HFFc6 (cell line): ENCODE measurements at regions not wholly inside any gene's neighbourhood (a gene's known extent, or its start where the extent isn't known, plus 50 kb on each side); places are given as distances from the start of the nearest gene placed in this dataset.

Experiments used
- DNase-seq: peaks from one replicate; pipeline ENCODE4 v3.0.0-alpha.2; 2018
- H3K27ac Mint-ChIP-seq: 2 replicates; pipeline ENCODE4 v1.8.0; 2020; ENCODE audit warnings: mild to moderate bottlenecking, mixed read lengths
- H3K27me3 Mint-ChIP-seq: 2 replicates; pipeline ENCODE4 v1.8.0; 2021; ENCODE audit warnings: mild to moderate bottlenecking, moderate library complexity, mixed read lengths; ENCODE audit not compliant: insufficient read depth
- H3K36me3 Mint-ChIP-seq: 2 replicates; pipeline ENCODE4 v1.8.0; 2021; ENCODE audit warnings: low read depth, mixed read lengths
- H3K4me1 Mint-ChIP-seq: 2 replicates; pipeline ENCODE4 v1.8.0; 2020; ENCODE audit warnings: low read depth, mixed read lengths
- H3K4me3 Mint-ChIP-seq: 2 replicates; pipeline ENCODE4 v1.8.0; 2020; ENCODE audit warnings: mild to moderate bottlenecking, moderate library complexity, mixed read lengths
- H3K9me3 Mint-ChIP-seq: 2 replicates; pipeline ENCODE4 v1.8.0; 2020; ENCODE audit warnings: mild to moderate bottlenecking, mixed read lengths
- TF ChIP-seq, protein P1 (sequence below): fragments of 200-600 bp; sonication (generic); IDR thresholded peaks from 2 replicates; pipeline ENCODE4 v1.5.0; 2021; ENCODE audit warnings: antibody characterized with exemption, mild to moderate bottlenecking

DNA sequence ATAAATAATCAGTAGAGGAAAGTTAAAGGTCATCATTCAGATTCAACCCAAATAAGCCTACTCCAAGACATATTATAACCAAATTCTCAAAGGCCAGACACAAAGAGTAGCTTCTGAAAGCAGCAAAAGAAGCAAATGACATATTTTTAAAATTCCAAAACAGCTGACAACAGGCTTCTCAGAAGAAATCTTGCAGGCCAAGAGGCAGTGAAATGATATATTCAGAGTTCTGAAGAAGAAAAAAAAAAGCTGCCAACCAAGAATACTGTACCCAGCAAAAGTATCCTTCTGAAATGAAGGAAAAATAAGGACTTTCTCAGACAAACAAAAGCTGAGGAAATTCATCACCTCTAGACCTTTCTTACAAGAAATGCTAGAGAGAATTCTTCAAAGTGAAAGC lies 787.1 kb upstream of the TENM4 start:
- Mint-ChIP-seq H3K27ac (no peak overlapping the region), H3K9me3 (peaks cover 24% of the 10 kb centered on the region), H3K36me3 (peaks cover 10% of the 10 kb centered on the region; the same call in 1 of the 2 replicates), H3K4me3 (no peak overlapping the region), H3K4me1 (no peaks in the 10 kb centered on the region), H3K27me3 (no peaks in the 10 kb centered on the region; the same call in 1 of the 2 replicates)
- no peak for DNase-seq
- TF ChIP-seq, protein P1, sequence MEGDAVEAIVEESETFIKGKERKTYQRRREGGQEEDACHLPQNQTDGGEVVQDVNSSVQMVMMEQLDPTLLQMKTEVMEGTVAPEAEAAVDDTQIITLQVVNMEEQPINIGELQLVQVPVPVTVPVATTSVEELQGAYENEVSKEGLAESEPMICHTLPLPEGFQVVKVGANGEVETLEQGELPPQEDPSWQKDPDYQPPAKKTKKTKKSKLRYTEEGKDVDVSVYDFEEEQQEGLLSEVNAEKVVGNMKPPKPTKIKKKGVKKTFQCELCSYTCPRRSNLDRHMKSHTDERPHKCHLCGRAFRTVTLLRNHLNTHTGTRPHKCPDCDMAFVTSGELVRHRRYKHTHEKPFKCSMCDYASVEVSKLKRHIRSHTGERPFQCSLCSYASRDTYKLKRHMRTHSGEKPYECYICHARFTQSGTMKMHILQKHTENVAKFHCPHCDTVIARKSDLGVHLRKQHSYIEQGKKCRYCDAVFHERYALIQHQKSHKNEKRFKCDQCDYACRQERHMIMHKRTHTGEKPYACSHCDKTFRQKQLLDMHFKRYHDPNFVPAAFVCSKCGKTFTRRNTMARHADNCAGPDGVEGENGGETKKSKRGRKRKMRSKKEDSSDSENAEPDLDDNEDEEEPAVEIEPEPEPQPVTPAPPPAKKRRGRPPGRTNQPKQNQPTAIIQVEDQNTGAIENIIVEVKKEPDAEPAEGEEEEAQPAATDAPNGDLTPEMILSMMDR: no peak

DNA sequence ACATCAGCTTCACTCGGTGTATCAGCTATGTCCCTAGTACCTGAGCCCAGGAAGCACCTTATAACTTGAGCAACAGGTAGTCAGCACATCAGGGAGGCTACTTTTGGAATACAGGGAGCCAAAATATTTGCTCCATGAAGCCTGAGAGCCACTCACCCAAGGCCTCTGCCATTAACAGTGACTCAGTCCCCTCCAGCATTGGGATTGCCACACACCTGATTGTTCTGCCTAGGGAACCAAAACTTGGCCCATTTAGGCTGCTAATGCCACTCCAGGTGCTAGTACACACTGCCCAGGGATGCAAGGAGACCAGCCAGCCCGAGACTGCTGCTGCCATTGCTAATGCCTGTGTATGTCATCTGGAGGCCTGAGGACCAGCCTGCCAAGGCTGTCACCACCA lies 773.6 kb upstream of the TENM4 start:
- TF ChIP-seq, protein P1: no peak
- Mint-ChIP-seq H3K36me3 (no peaks in the 10 kb centered on the region), H3K4me1 (no peaks in the 10 kb centered on the region), H3K4me3 (no peak overlapping the region), H3K9me3 (peaks cover 13% of the 10 kb centered on the region), H3K27ac (no peak overlapping the region), H3K27me3 (no peaks in the 10 kb centered on the region; the same call in 1 of the 2 replicates)
- DNase-seq: no peak

DNA sequence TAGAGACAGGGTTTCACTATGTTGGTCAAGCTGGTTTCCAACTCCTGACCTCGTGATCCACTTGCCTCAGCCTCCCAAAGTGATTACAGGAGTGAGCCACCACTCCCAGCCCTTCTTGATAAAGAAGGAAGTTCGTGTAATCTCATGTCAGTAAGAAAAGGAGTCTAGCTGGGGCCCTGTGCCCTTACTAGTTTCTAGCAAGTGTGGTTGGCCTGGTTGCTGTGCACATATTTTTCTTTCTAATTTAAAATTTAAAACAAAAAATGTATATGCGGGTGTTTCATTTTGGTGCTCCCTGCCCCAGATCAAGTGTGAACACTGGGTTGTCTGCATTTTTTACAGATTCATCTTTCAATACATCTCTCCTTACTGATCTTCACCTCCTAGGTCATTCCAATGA lies 770.8 kb upstream of the TENM4 start:
- H3K9me3 Mint-ChIP-seq: peaks cover 11% of the 10 kb centered on the region
- H3K4me1 Mint-ChIP-seq: no peaks in the 10 kb centered on the region
- TF ChIP-seq, protein P1: no peak
- no peak overlapping the region for H3K27ac Mint-ChIP-seq
- no peaks in the 10 kb centered on the region; the same call in 1 of the 2 replicates for H3K27me3 Mint-ChIP-seq
- no peak for DNase-seq
- H3K36me3 Mint-ChIP-seq: no peaks in the 10 kb centered on the region
- H3K4me3 Mint-ChIP-seq: no peak overlapping the region

DNA sequence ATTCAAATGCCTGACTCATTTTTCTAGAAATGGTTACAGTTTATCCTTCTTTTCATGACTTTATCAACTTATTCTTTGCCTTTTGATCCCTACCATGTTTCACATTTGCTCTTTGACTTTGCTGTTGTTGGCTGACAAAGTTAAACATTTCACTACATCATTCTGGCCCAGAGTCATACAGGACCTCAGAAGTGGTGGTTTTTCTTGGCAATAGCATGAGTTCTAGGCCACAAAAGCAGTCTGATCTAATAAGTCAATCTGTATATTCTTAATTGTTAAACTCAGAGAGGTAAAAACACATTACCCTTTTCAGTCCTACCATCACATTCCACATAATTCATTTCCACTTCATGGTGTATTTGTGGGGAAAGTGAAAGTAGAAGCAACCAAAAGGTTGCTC lies 763.2 kb upstream of the TENM4 start:
- no peaks in the 10 kb centered on the region; the same call in 1 of the 2 replicates for H3K9me3 Mint-ChIP-seq
- H3K27me3 Mint-ChIP-seq: no peaks in the 10 kb centered on the region; the same call in none of the 2 replicates
- H3K27ac Mint-ChIP-seq: no peak overlapping the region
- no peak overlapping the region for H3K4me3 Mint-ChIP-seq
- no peaks in the 10 kb centered on the region for H3K4me1 Mint-ChIP-seq
- no peak for DNase-seq
- no peaks in the 10 kb centered on the region for H3K36me3 Mint-ChIP-seq
- TF ChIP-seq, protein P1: no peak

DNA sequence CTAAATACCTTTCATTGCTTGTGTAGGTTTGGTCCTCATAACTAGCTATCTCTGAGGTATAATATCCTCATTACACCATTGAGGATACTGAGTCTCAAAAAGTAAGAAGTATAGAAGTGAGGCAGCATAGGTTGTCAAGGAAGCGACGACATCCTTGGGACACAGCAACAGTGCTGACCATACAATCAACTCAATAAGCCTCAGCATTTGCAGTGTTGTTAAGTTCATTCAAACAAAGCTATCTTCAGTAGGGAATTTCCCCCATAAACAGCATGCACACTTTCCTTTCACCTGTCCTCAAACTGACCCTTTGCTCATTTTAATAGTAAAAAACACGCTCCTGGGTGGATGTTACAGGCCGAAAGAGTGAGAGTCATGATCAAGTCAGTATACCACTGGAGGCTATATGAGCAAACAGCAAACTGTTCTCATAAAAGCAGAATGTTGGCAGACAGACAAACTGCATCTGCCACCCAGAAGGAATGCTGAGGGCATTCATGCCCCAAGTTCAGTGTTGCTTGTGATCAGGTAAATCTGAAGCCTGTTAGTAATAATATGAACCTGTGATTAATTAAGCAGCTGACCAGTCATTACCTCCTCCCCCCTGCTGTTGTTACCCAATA lies 756.2 kb upstream of the TENM4 start:
- TF ChIP-seq, protein P1: no peak
- no peak overlapping the region for H3K27ac Mint-ChIP-seq
- H3K4me3 Mint-ChIP-seq: no peak overlapping the region
- no peak for DNase-seq
- no peaks in the 10 kb centered on the region for H3K36me3 Mint-ChIP-seq
- H3K9me3 Mint-ChIP-seq: no peaks in the 10 kb centered on the region
- no peaks in the 10 kb centered on the region; the same call in none of the 2 replicates for H3K27me3 Mint-ChIP-seq
- no peaks in the 10 kb centered on the region for H3K4me1 Mint-ChIP-seq
